ENCODE measurements at regions not wholly inside any gene's neighbourhood (a gene's known extent, or its start where the extent isn't known, plus 50 kb on each side); places are given as distances from the start of the nearest gene placed in this dataset.
"Not testable (repeated sequence)": the region's sequence is repeated elsewhere in the genome, so short reads cannot be mapped to it uniquely, and the experiment has no call there.

DNA sequence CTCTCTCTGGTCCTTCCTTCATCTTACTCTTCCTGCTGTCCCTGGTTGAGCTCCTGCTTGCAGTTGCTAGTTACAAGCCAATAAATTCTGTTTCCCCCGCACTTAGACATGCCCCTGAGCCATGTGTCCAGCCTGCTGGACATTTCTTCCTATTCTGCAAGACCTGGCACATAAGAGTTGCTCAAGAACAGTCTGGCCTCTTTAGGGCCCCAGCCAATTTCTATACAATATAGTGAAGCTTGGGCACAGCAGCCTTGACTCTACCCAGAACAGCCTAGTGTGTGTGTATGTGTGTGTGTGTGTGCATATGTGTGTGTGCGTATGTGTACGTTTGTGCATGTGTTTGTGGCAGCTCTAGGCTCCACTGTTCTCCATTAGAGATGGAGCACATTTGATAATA lies 276.0 kb downstream of the CYRIA start:
- DNase-seq = no peak

DNA sequence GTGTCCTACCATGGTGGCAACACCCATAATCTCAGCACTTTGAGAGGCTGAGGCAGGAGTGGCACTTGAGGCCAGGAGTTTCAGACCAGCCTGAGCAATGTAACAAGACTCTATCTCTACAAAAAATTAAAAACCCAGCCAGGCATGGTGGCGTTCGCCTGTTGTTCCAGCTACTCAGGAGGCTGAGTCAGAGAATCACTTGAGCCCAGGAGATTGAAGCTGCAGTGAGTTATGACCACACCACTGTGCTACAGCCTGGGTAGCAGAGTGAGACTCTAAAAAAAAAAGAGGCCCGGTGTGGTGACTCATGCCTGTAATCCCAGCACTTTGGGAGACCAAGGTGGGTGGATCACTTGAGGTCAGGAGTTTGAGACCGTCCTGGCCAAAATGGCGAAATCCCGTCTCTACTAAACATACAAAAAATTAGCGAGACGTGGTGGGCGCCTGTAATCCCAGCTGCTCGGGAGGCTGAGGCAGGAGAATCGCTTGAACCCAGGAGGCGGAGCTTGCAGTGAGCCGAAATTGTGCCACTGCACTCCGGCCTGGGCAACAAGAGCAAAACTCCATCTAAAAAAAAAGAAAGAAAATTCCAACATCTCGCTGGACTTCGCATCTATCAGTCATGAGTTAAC lies 277.3 kb downstream of the CYRIA start:
- not testable (repeated sequence) for DNase-seq

GRCh38 chr2:16387461-16387984 lies 278.1 kb downstream of the CYRIA start:
- DNase-seq = no peak

GRCh38 chr2:16386431-16386830 lies 279.2 kb downstream of the CYRIA start:
- no peak for DNase-seq

DNA sequence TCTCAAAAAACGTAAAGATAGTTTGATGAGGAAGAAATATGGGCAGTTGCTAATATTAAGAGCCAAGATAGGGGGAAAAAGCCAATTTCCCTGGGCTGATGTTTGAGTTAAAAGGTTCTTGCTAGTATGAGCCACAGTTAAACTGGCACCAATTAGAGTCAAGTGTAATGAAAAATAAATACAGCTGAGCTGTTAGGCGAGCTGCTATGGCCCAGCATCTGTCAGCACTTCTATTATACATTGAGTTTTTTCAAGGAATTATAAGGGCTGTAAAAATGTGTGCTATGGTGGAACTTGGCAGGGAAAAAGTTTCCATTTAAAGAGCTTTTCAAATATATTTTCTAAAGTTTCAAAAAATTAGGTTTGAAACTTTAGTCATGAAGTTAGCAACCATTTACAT lies 279.6 kb downstream of the CYRIA start:
- DNase-seq = no peak

GRCh38 chr2:16385341-16385740 lies 280.3 kb downstream of the CYRIA start:
- DNase-seq = no peak

DNA sequence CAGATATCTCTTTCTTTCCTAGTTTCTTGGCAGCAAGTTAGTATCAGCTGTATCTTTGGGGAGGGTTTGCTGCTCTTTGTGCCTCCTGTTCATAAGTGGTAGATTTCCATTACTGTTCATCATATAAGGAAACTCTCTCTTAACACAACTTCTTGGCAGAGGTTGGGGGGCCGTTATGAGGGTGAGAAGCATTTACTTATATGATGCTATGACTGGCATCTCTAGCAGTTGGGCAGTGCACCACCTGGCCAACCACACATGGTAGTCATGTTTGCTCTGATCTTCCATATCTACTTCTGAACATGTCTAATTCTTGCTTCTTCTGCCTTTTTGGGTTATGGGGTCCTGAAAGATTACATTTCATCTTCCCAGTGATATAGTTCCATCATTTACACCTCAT lies 282.2 kb downstream of the CYRIA start:
- no peak for DNase-seq

- DNase-seq = no peak
Measured at GRCh38 chr2:16382451-16382850, 283.2 kb downstream of the CYRIA start.

GRCh38 chr2:16381511-16381910 lies 284.1 kb downstream of the CYRIA start:
- no peak for DNase-seq

GRCh38 chr2:16379901-16380300 lies 285.7 kb downstream of the CYRIA start:
- not testable (repeated sequence) for DNase-seq

DNA sequence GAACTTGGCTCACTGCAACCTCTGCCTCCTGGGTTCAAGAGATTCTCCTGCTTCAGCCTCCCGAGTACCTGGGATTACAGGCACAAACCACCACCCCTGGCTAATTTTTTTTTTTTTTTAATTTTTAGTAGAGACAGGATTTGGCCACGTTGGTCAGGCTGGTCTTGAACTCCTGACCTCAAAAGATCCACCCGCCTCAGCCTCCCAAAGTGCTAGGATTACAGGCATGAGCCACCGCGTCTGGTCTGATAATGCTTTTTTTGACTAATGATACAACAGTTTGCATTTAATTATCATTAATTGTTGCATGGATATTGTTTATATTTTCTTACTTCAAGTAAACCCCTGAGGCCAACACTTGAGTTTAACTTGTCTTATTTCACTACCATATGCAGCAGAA lies 286.6 kb downstream of the CYRIA start:
- DNase-seq = not testable (repeated sequence)

DNA sequence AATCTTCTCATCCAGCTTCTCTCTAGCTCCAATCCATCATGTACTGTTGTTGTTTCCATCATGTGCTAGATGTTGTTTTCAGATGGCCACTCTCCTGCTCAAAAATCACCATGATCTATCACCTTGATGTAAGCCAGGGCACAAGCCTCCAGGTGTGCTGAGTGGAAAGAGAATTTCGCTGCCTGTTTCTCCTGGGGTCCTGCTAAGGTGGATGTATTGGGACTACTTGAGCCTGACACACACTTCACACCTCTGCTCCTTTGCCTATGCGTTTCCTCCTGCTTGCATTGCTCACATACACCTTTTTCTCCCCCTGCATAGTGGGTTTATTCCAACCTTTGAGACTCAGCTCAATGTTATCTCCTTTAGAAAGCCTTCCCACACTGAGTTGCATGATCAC lies 287.6 kb downstream of the CYRIA start:
- DNase-seq = no peak

DNA sequence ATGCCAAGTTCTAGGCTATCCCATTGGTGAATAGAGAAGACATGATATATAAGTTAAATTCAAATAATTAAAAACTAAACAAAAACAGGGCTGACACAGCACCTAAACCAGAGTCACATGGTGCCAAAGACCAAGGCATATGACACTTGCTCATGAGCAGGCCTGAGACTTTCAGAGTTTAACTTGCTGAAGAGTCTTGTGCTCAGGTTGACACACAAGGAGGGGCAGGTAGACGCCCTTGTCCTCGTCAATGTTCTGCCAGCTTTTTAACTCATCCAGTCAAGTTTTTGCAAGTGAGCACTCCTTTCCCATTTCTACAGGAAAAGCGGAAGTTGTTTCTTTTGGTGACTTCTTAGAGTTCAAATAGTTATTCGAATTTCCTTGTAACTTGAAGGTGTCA lies 289.7 kb downstream of the CYRIA start:
- no peak for DNase-seq

GRCh38 chr2:16375351-16375750 lies 290.3 kb downstream of the CYRIA start:
- no peak for DNase-seq

DNA sequence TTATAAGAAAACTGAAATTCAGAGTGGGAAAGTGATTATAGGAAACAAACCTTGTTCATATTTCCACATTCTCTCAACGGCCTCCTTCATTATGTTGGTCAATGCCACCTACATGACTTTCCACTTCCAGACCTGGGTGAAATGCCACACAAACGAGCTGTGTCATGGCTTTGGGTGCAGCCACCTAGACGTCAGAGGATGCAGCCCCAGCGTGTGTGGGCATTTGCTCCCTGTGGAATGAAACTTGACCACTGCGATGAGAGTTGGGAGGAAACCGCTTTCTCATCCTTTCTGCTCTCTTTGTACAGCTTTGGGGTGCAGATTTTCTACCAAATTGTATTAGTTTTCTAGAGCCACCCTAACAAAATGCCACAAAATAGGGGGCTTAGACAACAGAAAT lies 291.0 kb downstream of the CYRIA start:
- no peak for DNase-seq

DNA sequence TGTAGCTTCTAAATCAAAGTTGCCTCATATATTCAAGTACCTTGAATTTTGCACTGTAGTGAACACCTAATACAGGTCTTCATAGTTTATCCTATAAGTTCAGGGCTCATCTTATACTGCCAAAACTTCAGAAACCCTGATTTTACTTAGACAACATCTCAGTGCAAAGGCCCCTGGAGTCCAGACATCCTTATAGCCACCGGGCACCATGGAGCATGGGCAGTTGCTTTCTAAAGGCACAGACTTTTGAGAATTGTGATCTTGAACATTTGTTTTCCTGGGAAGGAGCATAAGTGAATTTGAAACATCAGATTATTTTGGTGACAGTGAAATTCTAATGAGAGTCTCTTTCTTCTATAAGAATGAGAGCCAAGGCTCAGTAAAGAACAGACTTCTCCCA lies 292.3 kb downstream of the CYRIA start:
- DNase-seq = no peak

- DNase-seq = no peak
Measured at GRCh38 chr2:16371751-16372150, 293.9 kb downstream of the CYRIA start.

DNA sequence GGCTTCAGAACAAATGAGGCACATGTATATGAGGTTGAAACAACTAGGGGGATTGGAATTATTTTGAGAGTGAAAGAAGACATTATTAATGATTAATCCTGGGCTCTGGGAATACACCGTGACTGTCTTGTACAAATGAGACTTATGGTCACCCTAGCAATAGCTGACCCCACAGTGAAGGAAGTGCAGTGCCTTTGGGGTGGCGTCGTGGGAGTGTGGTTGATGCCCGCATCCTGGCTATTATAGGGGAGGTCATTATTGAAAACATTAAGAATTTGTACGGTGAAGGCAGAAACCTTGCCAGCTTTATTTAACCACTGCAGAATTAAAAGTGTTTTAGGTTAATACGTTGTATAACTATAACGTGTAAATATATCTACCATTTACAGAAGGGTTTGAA lies 296.7 kb downstream of the CYRIA start:
- DNase-seq = no peak

DNA sequence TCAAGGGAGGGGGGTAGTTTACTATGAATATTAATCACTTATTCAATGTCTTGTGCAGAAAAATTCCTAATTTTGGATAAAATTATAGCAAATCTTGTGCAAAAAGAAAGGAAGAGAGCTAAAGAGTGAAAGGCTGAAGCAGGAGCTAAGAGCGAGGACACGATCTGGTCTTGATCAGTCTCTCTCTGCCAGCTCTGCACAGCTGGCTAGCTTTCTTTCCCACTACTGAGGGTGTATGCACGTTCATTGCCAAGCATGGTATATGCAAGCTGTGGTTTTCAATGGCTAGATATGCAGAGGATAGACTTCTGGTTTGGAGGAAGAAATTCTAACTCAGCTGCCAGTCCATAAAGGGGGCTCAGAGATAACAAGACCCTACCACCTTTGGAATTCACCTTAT lies 297.3 kb downstream of the CYRIA start:
- DNase-seq = no peak

- no peak for DNase-seq
Measured at GRCh38 chr2:16365366-16365765, 300.3 kb downstream of the CYRIA start.

- no peak for DNase-seq
Measured at GRCh38 chr2:16363581-16363980, 302.1 kb downstream of the CYRIA start.

GRCh38 chr2:16362611-16363010 lies 303.0 kb downstream of the CYRIA start:
- no peak for DNase-seq

GRCh38 chr2:16361261-16361995 lies 304.2 kb downstream of the CYRIA start:
- DNase-seq = no peak

DNA sequence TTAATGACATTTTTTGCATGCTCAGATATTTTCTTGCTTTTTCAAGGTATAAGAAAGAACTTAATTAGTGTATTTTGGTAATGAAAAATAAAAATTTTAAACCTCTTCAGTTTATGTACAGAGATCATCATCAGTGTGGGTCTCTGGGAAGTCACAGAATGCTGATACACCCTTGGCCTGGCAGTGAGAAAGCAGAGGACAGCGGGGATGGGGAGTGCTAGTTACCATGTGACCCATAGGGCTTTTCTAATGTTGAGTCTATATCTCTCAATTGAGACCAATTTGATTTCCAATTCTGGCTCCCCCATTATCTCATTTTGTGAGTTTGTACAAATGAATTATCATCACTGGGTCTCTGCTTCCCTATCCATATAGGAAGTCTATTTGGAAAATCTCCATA lies 305.7 kb downstream of the CYRIA start:
- no peak for DNase-seq

DNA sequence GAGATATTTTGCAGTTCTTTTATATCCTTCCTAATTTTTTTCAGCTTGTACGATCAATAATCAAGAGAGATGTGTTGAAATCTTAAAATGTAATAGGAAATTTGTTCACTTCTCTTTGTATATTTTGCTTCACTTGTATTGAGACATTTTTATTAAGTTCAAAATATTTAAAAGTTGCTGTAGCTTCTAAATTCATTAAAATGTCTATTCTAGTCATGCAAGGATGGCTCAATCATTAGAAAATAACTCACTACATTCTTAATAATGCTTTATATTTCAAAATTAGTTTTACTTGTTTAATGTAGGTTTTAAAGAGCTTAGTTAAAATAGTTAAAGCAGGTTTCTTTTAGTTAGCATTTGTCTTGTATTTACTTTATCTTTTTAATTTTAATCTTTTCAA lies 308.4 kb downstream of the CYRIA start:
- no peak for DNase-seq

Data from activated CD4-positive, alpha-beta T cell treated with anti-CD3 and anti-CD28 coated beads, Interleukin-2, amount 50 U/mL, for 4 hours (primary cell).